GM18519 (cell line): ENCODE measurements at regions not wholly inside any gene's neighbourhood (a gene's known extent, or its start where the extent isn't known, plus 50 kb on each side); places are given as distances from the start of the nearest gene placed in this dataset.
"Not testable (repeated sequence)": the region's sequence is repeated elsewhere in the genome, so short reads cannot be mapped to it uniquely, and the experiment has no call there.

Experiments used
- ATAC-seq: cut with Tn5 transposase; IDR thresholded peaks from one replicate; pipeline ENCODE4 v1.9.1; 2021; ENCODE audit warnings: mild to moderate bottlenecking, moderate library complexity; ENCODE audit not compliant: unreplicated experiment, low FRiP score

GRCh38 chrX:96486687-96487086, 198.0 kb upstream of the DIAPH2 start:
- ATAC-seq = not testable (repeated sequence)

GRCh38 chrX:96502507-96502906, 182.1 kb upstream of the DIAPH2 start:
- ATAC-seq = no peak

DNA sequence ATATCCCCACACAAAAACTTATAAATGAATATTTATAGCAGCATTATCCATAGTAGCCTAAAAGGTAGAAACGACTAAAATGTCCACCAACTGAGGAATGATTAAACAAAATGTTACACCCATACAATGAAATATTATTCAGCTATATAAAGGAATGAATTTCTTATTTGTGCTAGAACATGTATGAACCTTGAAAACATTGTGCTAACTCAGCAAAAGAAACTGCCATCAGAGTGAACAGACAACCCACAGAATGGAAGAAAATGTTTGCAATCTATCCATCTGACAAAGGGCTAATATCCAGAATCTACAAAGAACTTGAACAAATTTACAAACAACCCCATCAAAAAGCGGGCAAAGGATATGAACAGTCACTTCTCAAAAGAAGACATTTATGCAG, 155.3 kb upstream of the DIAPH2 start:
- not testable (repeated sequence) for ATAC-seq

GRCh38 chrX:96538104-96538725, 146.4 kb upstream of the DIAPH2 start:
- no peak for ATAC-seq

- no peak for ATAC-seq
Measured at GRCh38 chrX:96540111-96540631, 144.5 kb upstream of the DIAPH2 start.

DNA sequence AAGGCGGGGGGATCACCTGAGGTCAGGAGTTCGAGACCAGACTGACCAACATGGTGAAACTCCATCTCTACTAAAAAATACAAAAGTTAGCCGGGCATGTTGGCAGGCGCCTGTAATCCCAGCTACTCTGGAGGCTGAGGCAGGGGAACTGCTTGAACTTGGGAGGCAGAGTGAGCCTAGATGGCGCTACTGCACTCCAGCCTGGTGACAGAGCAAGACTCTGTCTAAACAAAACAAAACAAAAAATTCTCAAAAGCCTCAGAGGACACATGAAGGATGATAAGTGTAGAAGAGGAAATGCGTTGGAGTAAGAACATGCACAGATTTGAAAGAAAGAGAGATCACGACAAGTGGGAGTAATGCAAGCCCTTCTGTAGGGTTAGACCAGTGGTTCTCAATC, 138.4 kb upstream of the DIAPH2 start:
- ATAC-seq = not testable (repeated sequence)

- ATAC-seq = no peak
Measured at GRCh38 chrX:96551322-96551872, 133.2 kb upstream of the DIAPH2 start.

- no peak for ATAC-seq
Measured at GRCh38 chrX:96556886-96557285, 127.8 kb upstream of the DIAPH2 start.

GRCh38 chrX:96561129-96561528, 123.5 kb upstream of the DIAPH2 start:
- ATAC-seq = not testable (repeated sequence)

DNA sequence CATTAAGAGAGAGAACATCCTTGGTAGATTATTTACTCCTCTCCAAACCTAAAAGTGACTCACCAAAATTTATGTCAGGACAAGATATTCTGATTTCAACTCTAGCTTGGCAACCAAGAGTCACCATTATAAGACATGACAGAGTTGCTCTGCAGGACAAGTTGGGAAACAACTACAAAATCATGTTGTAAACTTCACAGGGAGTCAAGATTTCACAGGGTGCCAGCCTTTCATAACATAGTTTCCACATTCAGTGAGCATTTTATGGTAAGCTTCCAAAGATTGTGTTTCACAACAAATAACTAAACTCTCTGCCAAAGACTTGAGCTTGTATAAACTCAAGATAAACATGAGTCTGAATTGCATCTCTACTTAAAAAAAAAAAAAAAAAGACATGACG, 121.0 kb upstream of the DIAPH2 start:
- ATAC-seq = no peak

DNA sequence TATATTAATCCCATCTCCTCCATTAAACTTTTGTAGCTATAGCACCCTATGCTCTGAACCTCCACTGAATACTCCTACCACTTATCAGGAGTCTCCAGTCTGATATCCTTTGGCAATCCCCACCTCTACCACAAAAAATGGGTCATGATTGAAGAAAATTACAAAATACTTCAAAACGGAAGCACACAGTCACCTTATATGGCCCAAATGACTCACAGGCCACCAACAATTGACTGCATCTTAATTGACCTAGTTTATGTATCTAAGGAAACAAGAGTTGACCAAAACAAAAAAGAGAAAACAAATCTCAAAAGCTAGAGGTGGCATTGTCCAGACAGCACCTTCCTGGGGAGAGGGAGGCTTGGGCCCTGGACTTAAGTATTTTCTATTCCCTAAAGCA, 120.0 kb upstream of the DIAPH2 start:
- no peak for ATAC-seq

GRCh38 chrX:96566878-96567277, 117.8 kb upstream of the DIAPH2 start:
- no peak for ATAC-seq

DNA sequence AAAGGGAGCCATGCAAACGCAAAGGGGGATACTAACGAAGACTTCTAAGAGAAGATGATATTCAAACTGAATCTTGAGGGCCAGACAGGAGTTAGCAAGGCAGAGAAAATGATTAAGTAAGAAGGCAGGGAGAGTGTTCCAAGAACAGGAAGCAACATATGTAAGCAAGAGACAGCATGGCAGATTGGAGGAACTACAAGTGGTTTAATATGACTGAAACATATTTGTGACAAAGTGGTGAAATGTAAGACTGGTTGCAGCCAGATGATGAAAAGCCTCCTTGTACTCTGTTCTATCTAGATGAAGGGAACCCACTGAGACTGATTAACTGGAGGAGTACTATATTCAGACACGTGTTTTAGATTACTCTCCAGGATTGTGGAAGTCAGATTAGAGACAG, 116.6 kb upstream of the DIAPH2 start:
- no peak for ATAC-seq

- ATAC-seq = no peak
Measured at GRCh38 chrX:96569034-96569433, 115.6 kb upstream of the DIAPH2 start.

GRCh38 chrX:96575011-96575410, 109.6 kb upstream of the DIAPH2 start:
- ATAC-seq = no peak

DNA sequence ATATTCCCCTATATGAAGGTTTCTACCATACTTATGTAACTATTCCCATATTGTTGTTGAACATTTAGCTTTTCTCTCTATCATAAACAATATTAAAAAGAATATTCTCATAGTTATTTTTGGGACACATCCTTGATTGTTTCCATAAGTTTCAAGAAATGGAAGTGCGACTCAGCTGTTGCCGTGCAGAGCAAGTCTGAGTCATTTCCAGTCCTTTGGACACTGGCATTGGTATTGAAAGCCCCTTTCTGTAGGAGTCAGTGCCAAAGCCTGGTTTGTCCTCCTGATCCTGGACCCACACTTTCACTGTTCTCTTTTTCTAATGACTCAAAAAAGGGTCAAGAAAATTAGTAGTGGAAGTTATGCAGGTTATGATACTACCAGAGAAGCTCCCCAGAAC, 108.3 kb upstream of the DIAPH2 start:
- ATAC-seq = no peak

DNA sequence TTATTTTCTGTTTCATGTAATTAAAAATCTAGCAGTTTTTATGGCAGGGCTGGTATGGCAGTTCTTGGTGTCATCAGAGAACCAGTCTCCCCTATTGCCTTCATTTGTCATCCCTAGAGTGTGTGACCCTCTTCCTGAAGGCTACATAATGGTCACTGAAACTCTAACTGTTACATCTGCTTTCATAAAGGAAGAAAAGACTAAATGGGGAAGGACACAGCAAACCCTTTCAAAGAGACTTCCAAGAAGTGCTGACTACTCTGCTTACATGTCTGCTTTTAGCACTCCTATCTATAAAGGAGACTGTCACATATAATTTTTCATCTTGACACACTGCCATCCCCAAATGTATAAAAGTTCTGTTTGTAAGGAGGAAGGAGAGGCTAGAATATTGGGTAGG, 105.9 kb upstream of the DIAPH2 start:
- no peak for ATAC-seq

DNA sequence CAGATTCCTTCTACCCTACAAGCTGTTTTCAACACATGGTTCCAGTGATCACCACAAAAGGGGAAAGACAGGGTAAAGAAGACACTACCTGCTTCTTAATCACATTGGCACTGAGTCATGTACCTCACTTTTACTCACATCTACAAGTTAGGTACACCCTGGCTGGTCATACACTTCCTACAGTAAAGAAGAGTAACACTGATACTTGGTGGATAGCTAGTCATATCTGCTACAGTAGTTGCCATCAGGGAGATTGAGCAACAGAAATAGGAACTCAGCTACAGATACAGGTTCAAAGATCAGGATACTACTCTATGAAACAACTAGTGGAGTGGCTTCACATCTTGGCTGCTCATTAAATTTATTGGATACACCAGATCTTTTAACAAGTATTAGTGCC, 105.4 kb upstream of the DIAPH2 start:
- no peak for ATAC-seq

- ATAC-seq = no peak
Measured at GRCh38 chrX:96590403-96590802, 94.2 kb upstream of the DIAPH2 start.

DNA sequence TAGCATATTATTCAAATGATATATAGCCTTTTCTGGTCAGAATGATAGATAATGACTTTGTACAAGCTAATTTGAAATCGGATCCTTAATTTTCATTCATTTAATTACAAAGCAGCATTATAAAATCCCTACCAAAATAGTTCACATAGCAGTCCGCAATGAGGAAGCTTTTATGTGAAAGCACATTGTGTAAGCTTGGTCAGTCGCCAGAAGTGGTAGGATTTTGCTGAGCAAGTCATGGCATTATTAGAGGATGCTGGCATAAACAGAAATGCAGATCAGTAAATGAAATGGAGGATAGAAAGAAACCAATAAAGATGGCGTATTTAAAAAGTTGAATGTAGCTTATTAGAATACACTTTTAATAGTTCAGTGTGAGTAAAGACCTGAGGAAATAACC, 93.2 kb upstream of the DIAPH2 start:
- ATAC-seq = no peak

DNA sequence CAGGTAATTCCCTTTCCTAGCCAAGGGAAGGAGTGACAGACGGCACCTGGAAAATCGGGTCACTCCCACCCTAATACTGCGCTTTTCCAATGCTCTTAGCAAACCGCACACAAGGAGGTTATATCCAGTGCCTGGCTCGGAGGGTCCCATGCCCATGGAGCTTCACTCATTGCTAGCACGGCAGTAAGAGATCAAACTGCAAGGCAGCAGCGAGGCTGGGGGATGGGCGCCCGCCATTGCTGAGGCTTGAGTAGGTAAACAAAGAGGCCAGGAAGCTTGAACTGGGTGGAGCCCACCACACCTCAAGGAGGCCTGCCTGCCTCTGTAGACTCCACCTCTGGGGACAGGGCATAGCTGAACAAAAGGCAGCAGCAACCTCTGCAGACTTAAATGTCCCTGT, 86.8 kb upstream of the DIAPH2 start:
- not testable (repeated sequence) for ATAC-seq

DNA sequence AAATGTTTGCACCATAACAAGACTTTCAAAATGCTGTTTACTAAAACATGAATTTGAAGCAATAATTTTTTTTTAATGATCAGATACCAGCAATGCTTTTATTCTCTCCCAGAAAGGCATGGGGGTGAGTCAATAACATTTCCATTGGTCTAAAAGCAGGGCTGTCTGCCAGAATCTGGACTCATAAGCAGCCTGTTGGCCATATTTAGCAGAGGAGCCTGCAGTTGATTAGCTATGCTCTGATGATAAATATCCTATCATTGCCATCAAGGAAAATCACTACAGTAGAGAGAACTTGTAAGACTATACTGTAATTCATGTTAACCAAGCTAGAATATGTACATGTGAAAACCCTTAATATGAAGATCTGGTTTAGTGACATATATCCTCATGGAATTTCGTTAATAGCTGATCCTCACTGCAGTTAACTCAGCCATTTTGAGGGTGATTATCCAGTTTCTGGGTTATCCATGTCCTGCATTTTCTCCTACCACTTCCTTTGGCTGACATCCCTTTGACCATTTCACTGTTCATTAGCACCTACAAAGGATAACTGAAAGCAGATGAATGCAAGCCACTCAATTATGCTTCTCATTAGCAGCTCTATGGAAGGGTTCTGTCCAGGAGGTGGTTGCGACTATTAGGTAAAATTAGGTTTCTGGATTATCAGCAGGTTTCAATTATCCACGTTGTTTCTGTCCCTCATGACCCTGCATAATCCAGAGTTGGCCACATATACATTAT, 72.9 kb upstream of the DIAPH2 start:
- ATAC-seq = no peak
